SK-N-SH treated with all-trans-retinoic acid at 6 μM for 48 hours (cell line): ENCODE measurements at regions not wholly inside any gene's neighbourhood (a gene's known extent, or its start where the extent isn't known, plus 50 kb on each side); places are given as distances from the start of the nearest gene placed in this dataset.

Experiments
- ZFP3 ChIP-seq: fragments of 250-450 bp; sonication (Bioruptor Pico); IDR thresholded peaks from 2 replicates; pipeline ENCODE4 v1.5.0; 2020; ENCODE audit warnings: mild to moderate bottlenecking, moderate library complexity
- ZFP30 ChIP-seq: fragments of 450-650 bp; formaldehyde crosslinking; IDR thresholded peaks from 2 replicates; pipeline ENCODE4 v1.5.0; 2022; ENCODE audit warnings: mild to moderate bottlenecking, moderate library complexity
- TF ChIP-seq, protein P1 (sequence below): fragments of 250-450 bp; sonication (Bioruptor Pico); IDR thresholded peaks from 2 replicates; pipeline ENCODE4 v1.5.1; 2020; ENCODE audit warnings: low read depth, mild to moderate bottlenecking, moderate library complexity

DNA sequence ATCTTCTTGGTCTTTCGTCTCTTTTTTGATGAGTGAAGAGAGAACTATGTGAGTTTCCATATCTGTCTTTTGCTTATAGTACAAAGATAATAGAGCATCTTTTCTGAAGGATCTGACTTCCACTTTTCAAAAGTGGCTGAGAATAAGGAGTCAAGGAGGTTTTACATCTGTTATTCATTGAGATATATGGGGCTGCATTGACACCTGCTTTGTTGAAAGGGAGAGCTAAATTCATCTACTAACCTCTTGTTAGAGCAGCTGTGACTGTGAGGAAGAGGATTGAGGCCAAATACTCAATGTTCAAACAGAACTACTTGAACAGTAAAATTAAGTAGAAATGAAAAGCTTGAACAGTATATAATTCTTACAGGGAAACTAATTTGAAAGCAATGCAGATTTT, 130.2 kb upstream of the ATP2B1 start:
- TF ChIP-seq ZFP30 (CRISPR knock-in tag), result no peak
- TF ChIP-seq, protein P1, sequence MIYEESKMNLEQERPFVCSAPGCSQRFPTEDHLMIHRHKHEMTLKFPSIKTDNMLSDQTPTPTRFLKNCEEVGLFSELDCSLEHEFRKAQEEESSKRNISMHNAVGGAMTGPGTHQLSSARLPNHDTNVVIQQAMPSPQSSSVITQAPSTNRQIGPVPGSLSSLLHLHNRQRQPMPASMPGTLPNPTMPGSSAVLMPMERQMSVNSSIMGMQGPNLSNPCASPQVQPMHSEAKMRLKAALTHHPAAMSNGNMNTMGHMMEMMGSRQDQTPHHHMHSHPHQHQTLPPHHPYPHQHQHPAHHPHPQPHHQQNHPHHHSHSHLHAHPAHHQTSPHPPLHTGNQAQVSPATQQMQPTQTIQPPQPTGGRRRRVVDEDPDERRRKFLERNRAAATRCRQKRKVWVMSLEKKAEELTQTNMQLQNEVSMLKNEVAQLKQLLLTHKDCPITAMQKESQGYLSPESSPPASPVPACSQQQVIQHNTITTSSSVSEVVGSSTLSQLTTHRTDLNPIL (CRISPR knock-in tag), result no peak
- TF ChIP-seq ZFP3 (CRISPR knock-in tag), result no peak
